HUES64 (cell line): ENCODE measurements at regions not wholly inside any gene's neighbourhood (a gene's known extent, or its start where the extent isn't known, plus 50 kb on each side); places are given as distances from the start of the nearest gene placed in this dataset.
"Not testable (repeated sequence)": the region's sequence is repeated elsewhere in the genome, so short reads cannot be mapped to it uniquely, and the experiment has no call there.

Experiments
- H3K27ac ChIP-seq: 2 replicates; pipeline ENCODE4 v1.7.0; 2013; ENCODE audit warnings: low read depth, low read length, inconsistent platforms
- H3K27me3 ChIP-seq: 2 replicates; pipeline ENCODE4 v1.6.1; 2013; ENCODE audit warnings: mild to moderate bottlenecking, low read length; ENCODE audit not compliant: insufficient read depth
- H3K36me3 ChIP-seq: 2 replicates; pipeline ENCODE4 v1.6.1; 2013; ENCODE audit warnings: mild to moderate bottlenecking, low read length; ENCODE audit not compliant: insufficient read depth
- H3K4me1 ChIP-seq: 2 replicates; pipeline ENCODE4 v1.6.1; 2013; ENCODE audit warnings: mild to moderate bottlenecking, low read length, moderate library complexity; ENCODE audit not compliant: insufficient read depth
- H3K4me3 ChIP-seq: 2 replicates; pipeline ENCODE4 v1.5.1; 2013; ENCODE audit warnings: mild to moderate bottlenecking, low read length, moderate library complexity
- H3K9ac ChIP-seq: 2 replicates; pipeline ENCODE4 v1.6.1; 2013; ENCODE audit warnings: mild to moderate bottlenecking, low read depth, low read length
- H3K9me3 ChIP-seq: 2 replicates; pipeline ENCODE4 v1.6.1; 2013; ENCODE audit warnings: low read depth, low read length; ENCODE audit not compliant: insufficient read depth
- whole genome bisulfite sequencing: fragments of 150-250, 120-280 bp; methylation state at CpG from one replicate; pipeline ENCODE4 v1.1.7; 2013; ENCODE audit warnings: missing lambda C conversion rate; 5-methylcytosine and 5-hydroxymethylcytosine counted together

DNA sequence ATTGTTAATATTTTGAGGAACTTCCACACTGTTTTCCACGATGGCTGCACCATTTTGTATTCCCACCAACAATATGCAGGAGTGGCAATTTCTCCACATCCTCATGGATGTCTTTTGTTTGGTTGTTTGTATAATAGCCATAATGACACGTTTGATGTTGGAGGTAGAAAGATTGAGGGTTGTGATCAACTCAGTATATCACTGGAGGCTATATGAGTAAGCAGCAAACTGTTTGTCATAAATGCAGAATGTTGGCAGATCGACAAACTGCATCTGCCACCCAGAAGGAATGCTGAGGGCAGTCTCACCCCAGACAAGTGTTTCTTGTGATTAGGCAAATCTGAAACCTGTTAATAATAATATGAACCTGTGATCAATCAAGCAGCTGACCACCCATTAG, 243.9 kb upstream of the WDFY3 start:
- no peaks in the 10 kb centered on the region for H3K4me1 ChIP-seq
- H3K9ac ChIP-seq: no peak overlapping the region
- 72% methylated on average over 2 of the region's 3 CpGs for WGBS

DNA sequence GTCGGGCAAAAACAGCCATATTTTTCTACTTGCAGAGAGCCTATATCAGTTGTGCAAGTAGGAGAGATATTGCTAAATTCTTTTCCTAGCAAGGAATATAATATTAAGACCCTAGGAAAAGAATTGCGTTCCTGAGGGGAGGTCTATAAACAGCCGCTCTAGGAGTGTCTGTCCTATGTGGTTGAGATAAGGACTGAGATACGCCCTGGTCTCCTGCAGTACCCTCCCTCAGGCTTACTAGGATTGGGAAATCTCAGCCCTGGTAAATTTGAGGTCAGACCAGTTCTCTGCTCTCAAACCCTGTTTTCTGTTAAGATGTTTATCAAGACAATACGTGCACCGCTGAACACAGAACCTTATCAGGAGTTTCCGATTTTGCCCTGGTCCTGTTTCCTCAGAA, 250.1 kb upstream of the WDFY3 start:
- H3K4me3 ChIP-seq, H3K27me3 ChIP-seq, H3K36me3 ChIP-seq, H3K27ac ChIP-seq, H3K4me1 ChIP-seq, H3K9ac ChIP-seq: not testable (repeated sequence)
- H3K9me3 ChIP-seq: peaks cover 37% of the 10 kb centered on the region; the same call in 1 of the 2 replicates
- WGBS: 99% methylated on average over 6 of the region's 7 CpGs

More for the DNA sequence above, 243.9 kb upstream of the WDFY3 start:
- Histone ChIP-seq H3K36me3 (no peaks in the 10 kb centered on the region), H3K27me3 (no peaks in the 10 kb centered on the region), H3K9me3 (peaks cover 3% of the 10 kb centered on the region; the same call in 1 of the 2 replicates), H3K4me3 (no peak overlapping the region), H3K27ac (no peak overlapping the region)

DNA sequence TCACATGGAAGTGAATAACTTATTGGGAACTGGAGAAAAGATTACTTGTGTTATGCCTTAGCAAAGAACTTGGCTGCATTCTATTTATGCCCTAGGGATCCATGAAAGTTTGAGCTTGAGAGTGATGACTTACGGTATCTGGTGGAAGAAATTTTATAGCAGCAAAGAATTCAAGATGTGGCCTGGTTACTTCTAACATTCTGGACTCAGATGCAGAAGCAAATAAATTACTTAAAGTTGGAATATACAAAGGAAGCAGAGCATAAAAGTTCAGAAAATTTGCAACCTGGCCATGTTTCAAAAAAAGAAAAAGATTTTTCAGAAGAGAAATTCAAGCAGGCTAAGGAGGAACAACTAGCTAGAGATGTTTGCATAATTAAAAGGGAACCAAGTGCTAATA, 252.3 kb upstream of the WDFY3 start:
- no peak overlapping the region for H3K4me3 ChIP-seq

DNA sequence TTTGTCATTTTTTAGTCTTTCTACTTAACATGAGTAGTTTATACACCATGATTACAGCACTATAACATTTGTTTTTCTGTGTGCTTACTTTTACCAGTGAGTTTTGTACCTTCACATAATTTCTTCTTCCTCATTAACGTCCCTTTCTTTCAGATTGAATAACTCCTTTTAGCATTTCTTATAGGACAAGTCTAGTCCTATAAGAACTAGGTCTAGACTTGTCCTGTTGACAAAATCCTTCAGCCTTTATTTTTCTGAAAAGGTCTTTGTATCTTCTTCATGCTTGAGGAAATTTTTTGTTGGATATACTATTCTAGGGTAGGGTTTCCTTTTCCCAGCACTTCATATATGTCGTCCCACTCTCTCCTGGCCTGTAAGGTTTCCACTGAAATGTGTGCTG, 253.3 kb upstream of the ARHGAP24 start:
- Histone ChIP-seq H3K9me3 (peaks cover 26% of the 10 kb centered on the region; the same call in 1 of the 2 replicates), H3K36me3 (no peaks in the 10 kb centered on the region), H3K9ac (no peak overlapping the region), H3K4me1 (no peaks in the 10 kb centered on the region), H3K4me3 (no peak overlapping the region), H3K27ac (no peak overlapping the region), H3K27me3 (no peaks in the 10 kb centered on the region)
- 76% methylated on average over 1 of the region's 2 CpGs for WGBS

More for the DNA sequence above, 252.3 kb upstream of the WDFY3 start:
- Histone ChIP-seq H3K9me3 (peaks cover 37% of the 10 kb centered on the region; the same call in 1 of the 2 replicates), H3K9ac (no peak overlapping the region), H3K36me3 (no peaks in the 10 kb centered on the region), H3K4me1 (no peaks in the 10 kb centered on the region), H3K27me3 (no peaks in the 10 kb centered on the region), H3K27ac (no peak overlapping the region)
- WGBS: 96% methylated on average over 1 of the region's 1 CpG

DNA sequence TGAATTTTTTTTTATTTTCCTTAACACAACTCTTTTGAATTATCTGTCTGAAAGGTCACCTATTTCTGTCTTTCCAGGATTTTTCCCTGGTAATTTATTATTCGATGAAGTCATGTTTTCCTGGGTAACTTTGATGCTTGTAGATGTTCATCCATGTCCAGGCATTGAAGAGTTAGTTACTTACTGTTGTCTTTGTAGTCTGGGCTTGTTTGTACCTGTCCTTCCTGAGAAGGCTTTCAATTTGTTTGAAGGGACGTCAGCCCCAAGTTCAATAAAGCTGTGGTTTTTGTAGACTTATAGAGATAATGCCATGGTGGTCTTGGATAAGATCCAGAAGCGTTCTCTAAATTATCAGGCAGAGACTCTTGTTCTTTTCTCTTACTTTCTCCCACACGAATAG, 252.4 kb upstream of the ARHGAP24 start:
- no peak overlapping the region for H3K27ac ChIP-seq
- 92% methylated on average over 4 of the region's 4 CpGs for WGBS
- no peak overlapping the region for H3K9ac ChIP-seq
- H3K9me3 ChIP-seq: peaks cover 22% of the 10 kb centered on the region; the same call in 1 of the 2 replicates
- no peak overlapping the region for H3K4me3 ChIP-seq
- no peaks in the 10 kb centered on the region for H3K27me3 ChIP-seq
- H3K4me1 ChIP-seq: no peaks in the 10 kb centered on the region
- H3K36me3 ChIP-seq: no peaks in the 10 kb centered on the region

DNA sequence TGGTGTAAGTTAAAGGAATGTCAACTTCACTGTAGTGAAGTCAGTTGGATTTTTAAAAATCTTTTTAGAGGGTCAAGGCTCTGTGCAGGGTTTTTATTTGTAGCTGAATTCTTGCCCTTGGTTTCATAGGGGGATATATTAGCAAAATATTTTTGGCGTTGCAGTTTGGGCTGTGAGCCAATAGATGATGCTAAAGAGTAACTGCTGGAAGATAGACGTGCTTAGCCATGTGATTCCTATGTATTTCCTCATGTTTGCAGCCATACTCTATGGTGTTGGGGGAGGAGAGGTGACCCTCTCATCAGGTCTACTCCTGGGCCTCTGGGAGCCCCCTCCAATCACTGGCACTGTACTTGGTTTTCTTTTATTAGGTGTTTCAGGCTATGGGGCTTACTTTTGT, 246.7 kb upstream of the ARHGAP24 start:
- H3K27ac ChIP-seq: no peak overlapping the region
- peaks cover 13% of the 10 kb centered on the region for H3K9me3 ChIP-seq
- no peak overlapping the region for H3K4me3 ChIP-seq
- no peak overlapping the region for H3K9ac ChIP-seq
- WGBS: 87% methylated on average over 2 of the region's 2 CpGs
- no peaks in the 10 kb centered on the region for H3K4me1 ChIP-seq
- no peaks in the 10 kb centered on the region for H3K36me3 ChIP-seq
- H3K27me3 ChIP-seq: no peaks in the 10 kb centered on the region

DNA sequence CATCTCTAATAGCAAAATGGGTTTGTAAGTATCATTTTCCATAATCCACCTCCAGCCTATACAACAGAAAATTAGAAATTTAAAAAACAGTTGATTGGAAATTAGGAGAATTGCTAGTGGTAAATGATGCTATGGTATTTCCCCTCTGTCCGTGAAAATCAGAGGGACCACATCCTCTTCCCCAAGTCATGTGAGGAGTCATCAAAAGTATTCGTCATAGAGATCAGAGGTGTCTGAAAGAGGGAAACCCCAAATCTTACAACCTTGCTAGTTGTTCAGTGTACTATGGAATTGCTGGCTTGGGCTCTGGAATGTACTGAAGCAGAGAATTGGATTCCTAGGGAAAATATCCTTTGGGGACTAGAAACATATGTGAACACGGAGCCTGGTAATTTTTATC, 241.4 kb upstream of the ARHGAP24 start:
- Histone ChIP-seq H3K36me3 (no peaks in the 10 kb centered on the region), H3K27me3 (no peaks in the 10 kb centered on the region), H3K4me3 (no peak overlapping the region), H3K4me1 (no peaks in the 10 kb centered on the region), H3K9ac (no peak overlapping the region), H3K27ac (no peak overlapping the region), H3K9me3 (no peaks in the 10 kb centered on the region)
- WGBS: 89% methylated on average over 3 of the region's 3 CpGs

DNA sequence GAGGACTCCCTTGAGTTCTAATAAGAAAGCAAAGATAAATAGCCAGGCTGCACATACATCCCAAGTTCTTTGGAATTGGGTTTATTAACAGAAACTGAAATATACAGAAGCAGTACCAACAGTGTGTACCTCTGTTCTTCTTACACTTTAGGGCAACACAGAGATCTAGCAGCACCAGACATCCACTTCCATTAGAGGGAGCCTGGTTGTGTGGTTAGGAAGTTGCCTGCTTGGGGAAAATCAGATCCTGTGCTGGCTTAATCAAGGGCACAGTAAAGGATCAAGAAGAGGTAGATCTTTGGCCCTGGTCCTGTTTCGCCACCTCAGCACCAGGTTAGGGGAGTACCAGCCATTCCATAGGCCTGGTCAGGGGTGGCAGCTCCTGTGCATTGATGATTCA, 231.1 kb upstream of the ARHGAP24 start:
- Histone ChIP-seq H3K4me3 (no peak overlapping the region), H3K27me3 (no peaks in the 10 kb centered on the region), H3K9me3 (no peaks in the 10 kb centered on the region), H3K27ac (no peak overlapping the region), H3K9ac (no peak overlapping the region), H3K4me1 (no peaks in the 10 kb centered on the region), H3K36me3 (no peaks in the 10 kb centered on the region)
- WGBS: 97% methylated on average over 1 of the region's 1 CpG

DNA sequence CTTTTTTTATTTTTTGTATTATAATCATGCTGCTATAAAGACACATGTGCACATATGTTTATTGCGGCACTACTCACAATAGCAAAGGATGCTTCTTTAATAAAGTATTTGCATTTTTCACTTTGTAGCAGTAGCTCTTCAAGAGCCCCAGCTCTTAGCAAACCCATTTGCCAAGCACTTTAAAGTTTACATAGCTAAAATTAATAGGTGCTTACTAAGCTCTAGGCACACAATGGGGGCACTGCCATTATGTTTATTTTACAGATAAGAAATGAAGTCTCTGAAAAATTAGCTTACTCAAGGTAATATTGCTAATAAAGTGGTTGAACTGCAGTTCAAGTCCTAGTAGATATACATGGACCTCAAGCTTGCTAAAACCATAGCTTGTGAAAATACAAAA, 230.3 kb upstream of the ARHGAP24 start:
- H3K36me3 ChIP-seq: no peaks in the 10 kb centered on the region
- H3K27ac ChIP-seq: no peak overlapping the region
- no peaks in the 10 kb centered on the region for H3K4me1 ChIP-seq
- WGBS: 80% methylated on average over 1 of the region's 1 CpG
- no peaks in the 10 kb centered on the region for H3K9me3 ChIP-seq
- H3K4me3 ChIP-seq: no peak overlapping the region
- H3K9ac ChIP-seq: no peak overlapping the region
- H3K27me3 ChIP-seq: no peaks in the 10 kb centered on the region

DNA sequence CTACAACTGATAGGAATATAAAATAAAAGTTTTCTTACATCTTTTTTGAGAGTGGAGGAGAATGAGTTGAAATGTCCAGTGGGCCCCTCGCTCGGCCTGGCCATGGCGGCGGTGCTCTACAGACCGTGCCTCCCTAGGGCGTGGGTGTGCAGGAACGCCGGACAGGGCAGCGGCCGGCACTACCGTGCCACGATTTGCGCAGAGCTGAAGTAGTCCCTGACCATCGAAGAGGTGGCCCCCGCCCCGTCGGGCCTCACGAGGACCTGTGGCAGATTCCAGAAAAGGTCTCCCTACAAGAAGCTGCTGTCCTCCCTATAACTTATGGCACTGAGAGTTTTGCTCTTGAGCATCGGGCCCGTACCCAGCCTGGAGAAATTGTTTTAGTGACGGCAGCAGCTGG, 228.9 kb upstream of the ARHGAP24 start:
- H3K9me3 ChIP-seq: no peaks in the 10 kb centered on the region
- H3K36me3 ChIP-seq: no peaks in the 10 kb centered on the region
- 96% methylated on average over 21 of the region's 21 CpGs for WGBS
- H3K4me3 ChIP-seq: no peak overlapping the region
- H3K27me3 ChIP-seq: no peaks in the 10 kb centered on the region
- H3K4me1 ChIP-seq: no peaks in the 10 kb centered on the region
- H3K27ac ChIP-seq: no peak overlapping the region
- H3K9ac ChIP-seq: no peak overlapping the region

DNA sequence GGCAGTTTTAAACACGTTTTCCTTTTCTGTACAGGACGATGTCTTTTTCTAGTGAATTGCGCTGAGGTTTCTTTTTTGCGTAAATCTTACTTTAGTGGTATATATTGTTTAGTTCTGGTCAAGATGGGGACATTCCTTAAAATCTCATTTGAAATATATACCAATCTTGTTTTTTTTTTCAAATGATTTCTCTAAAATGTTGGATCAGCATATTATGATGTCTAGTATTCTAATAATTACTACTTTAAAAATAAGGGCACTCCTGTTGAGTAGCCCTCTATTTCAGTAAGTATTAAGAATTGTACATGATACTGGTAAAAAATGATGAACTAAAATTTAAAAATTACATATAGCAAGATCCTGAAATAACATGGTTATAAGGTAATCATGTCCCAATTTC, 224.1 kb upstream of the ARHGAP24 start:
- WGBS: 76% methylated on average over 2 of the region's 4 CpGs
- Histone ChIP-seq H3K4me3 (no peak overlapping the region), H3K36me3 (no peaks in the 10 kb centered on the region), H3K27ac (no peak overlapping the region), H3K9me3 (peaks cover 7% of the 10 kb centered on the region; the same call in 1 of the 2 replicates), H3K9ac (no peak overlapping the region), H3K4me1 (no peaks in the 10 kb centered on the region), H3K27me3 (no peaks in the 10 kb centered on the region)

DNA sequence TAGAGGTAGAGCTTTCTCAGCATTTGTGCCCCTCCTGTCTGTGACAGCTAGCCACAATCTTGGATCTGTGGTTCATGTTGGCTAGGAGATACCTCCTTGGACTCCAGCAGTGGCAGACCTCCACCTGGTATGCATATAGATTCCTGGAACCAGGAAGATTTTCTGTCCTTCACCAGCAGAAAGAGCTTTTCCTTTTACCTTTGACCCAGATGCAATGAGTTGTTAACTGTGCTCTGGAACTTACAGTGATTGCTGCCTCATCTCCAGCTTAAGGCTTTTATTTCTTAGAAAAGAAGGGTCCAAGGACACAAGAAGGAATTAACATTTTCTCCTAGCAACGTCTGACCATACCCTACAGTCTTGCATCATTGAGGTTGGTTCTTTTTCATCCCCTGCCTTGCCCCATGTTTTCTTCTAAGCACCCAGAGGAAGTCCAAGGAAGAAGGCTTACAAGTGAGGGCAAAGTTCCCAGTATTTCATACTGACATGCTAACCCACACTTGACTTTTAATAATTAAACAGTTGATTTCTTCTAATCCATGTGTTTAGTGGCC, 217.1 kb upstream of the ARHGAP24 start:
- WGBS: 79% methylated on average over 1 of the region's 1 CpG
- H3K4me3 ChIP-seq: no peak overlapping the region

More for the DNA sequence above, 217.1 kb upstream of the ARHGAP24 start:
- H3K36me3 ChIP-seq: no peaks in the 10 kb centered on the region
- no peaks in the 10 kb centered on the region for H3K27me3 ChIP-seq
- H3K9ac ChIP-seq: no peak overlapping the region
- H3K4me1 ChIP-seq: no peaks in the 10 kb centered on the region
- H3K27ac ChIP-seq: no peak overlapping the region
- H3K9me3 ChIP-seq: peaks cover 7% of the 10 kb centered on the region; the same call in 1 of the 2 replicates
